OCI-LY3 (cell line): ENCODE measurements at regions not wholly inside any gene's neighbourhood (a gene's known extent, or its start where the extent isn't known, plus 50 kb on each side); places are given as distances from the start of the nearest gene placed in this dataset.

ENCODE experiments used
- H2AFZ ChIP-seq: fragments of 200-600, 300-600 bp; shearing (Covaris generic); 2 replicates; pipeline ENCODE4 v1.6.0; 2014; ENCODE audit warnings: antibody characterized with exemption, low read depth, low read length
- H3K27ac ChIP-seq: fragments of 200-600, 300-600 bp; sonication (generic); 2 replicates; pipeline ENCODE4 v1.5.1; 2014; ENCODE audit warnings: mild to moderate bottlenecking, low read length, moderate library complexity, mixed read lengths
- H3K27me3 ChIP-seq: fragments of 200-600, 300-600 bp; sonication (generic); 2 replicates; pipeline ENCODE4 v1.6.1; 2014; ENCODE audit warnings: low read depth, low read length, mixed read lengths
- H3K36me3 ChIP-seq: fragments of 200-600, 300-600 bp; sonication (generic); replicated peaks from 2 replicates; pipeline ENCODE3; 2014; ENCODE audit warnings: low read depth, low read length, mixed read lengths
- H3K4me1 ChIP-seq: fragments of 300-600, 200-600 bp; sonication (generic); 2 replicates; pipeline ENCODE4 v1.6.1; 2014; ENCODE audit warnings: low read length, mixed read lengths
- H3K4me2 ChIP-seq: fragments of 200-600, 300-600 bp; sonication (generic); 2 replicates; pipeline ENCODE4 v1.6.1; 2014; ENCODE audit warnings: low read length, mixed read lengths
- H3K4me3 ChIP-seq: fragments of 300-600, 200-600 bp; sonication (generic); 2 replicates; pipeline ENCODE4 v1.5.1; 2014; ENCODE audit warnings: antibody characterized with exemption, mild to moderate bottlenecking, low read length, moderate library complexity
- H3K79me2 ChIP-seq: fragments of 300-600, 200-600 bp; shearing (Covaris generic); 2 replicates; pipeline ENCODE4 v1.6.1; 2014; ENCODE audit warnings: mild to moderate bottlenecking, low read length, mixed read lengths
- H3K9ac ChIP-seq: fragments of 300-600, 200-600 bp; shearing (Covaris generic); 2 replicates; pipeline ENCODE4 v1.6.0; 2014; ENCODE audit warnings: mild to moderate bottlenecking, low read length, moderate library complexity
- H3K9me3 ChIP-seq: fragments of 200-600, 300-600 bp; shearing (Covaris generic); 2 replicates; pipeline ENCODE4 v1.6.1; 2014; ENCODE audit warnings: low read length, mixed read lengths; ENCODE audit not compliant: insufficient read depth
- H4K20me1 ChIP-seq: fragments of 200-600, 300-600 bp; sonication (generic); 2 replicates; pipeline ENCODE4 v1.6.1; 2016; ENCODE audit warnings: low read length, mixed read lengths; ENCODE audit not compliant: insufficient read depth
- EZH2phosphoT487 ChIP-seq: fragments of 200-600 bp; shearing (Covaris generic); IDR thresholded peaks from 2 replicates; pipeline ENCODE4 v1.6.1; 2018; ENCODE audit warnings: antibody characterized with exemption, mixed run types, low read depth
- TF ChIP-seq, protein P1 (sequence below): fragments of 200-600, 300-600 bp; sonication (generic); IDR thresholded peaks from 2 replicates; pipeline ENCODE4 v1.5.1; 2014; ENCODE audit warnings: antibody characterized with exemption, low read length, low read depth

DNA sequence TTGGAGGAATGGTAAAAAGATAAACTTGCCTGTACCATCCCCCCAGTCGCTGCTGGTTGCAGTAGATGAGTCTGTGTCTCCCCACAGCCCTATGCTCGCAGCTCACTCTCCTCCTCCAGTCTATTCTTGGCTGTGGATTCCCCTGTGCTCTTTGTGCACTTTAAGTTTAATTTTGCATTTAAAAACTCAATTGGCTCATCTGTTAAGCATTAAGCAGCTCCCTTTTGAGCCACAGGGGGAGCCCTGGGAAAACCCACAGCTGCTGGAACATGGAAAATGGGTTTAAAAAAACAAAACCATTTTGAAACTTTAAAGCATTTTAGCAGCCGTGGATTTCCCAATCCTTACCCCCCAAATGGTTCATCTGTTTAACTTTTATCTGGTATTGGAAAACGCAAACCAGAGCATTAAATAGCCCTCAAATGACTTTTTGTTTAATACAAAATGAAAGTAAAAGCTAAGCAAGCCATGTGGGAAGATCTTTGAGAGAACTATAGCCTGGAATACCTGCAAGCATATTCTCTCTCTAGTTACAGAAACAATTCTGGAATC lies 536.9 kb downstream of the ZIC1 start:
- no peaks in the 10 kb centered on the region for H3K9me3 ChIP-seq
- peak overlapping the region; percentile 66 for H3K4me3 ChIP-seq

DNA sequence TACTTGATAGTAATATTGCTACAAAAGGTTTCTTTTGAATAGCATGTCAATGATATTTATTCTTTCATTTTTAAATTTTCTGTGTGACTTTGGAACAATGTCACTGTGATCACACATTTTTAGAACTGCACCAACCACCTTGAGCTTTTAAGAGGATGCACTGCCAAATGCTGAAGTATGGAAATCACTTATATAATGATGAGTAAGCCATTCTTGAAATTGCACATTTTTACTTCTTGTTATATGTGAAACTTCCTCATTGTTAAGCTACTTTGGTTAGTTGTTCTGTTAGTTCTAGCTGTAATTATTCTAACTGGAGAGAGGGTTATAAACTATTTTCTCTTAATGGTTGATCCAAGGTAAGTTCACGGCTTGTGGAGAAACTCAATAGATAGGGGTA lies 547.5 kb downstream of the ZIC1 start:
- TF ChIP-seq, protein P1, sequence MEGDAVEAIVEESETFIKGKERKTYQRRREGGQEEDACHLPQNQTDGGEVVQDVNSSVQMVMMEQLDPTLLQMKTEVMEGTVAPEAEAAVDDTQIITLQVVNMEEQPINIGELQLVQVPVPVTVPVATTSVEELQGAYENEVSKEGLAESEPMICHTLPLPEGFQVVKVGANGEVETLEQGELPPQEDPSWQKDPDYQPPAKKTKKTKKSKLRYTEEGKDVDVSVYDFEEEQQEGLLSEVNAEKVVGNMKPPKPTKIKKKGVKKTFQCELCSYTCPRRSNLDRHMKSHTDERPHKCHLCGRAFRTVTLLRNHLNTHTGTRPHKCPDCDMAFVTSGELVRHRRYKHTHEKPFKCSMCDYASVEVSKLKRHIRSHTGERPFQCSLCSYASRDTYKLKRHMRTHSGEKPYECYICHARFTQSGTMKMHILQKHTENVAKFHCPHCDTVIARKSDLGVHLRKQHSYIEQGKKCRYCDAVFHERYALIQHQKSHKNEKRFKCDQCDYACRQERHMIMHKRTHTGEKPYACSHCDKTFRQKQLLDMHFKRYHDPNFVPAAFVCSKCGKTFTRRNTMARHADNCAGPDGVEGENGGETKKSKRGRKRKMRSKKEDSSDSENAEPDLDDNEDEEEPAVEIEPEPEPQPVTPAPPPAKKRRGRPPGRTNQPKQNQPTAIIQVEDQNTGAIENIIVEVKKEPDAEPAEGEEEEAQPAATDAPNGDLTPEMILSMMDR, result no peak
- no peak for TF ChIP-seq EZH2phosphoT487

More for the DNA sequence above, 536.9 kb downstream of the ZIC1 start:
- peak overlapping the region; percentile 83 for H3K4me2 ChIP-seq
- H2AFZ ChIP-seq, result peak overlapping the region; percentile 85
- H3K79me2 ChIP-seq, result no peaks in the 10 kb centered on the region
- TF ChIP-seq EZH2phosphoT487, result no peak
- TF ChIP-seq, protein P1, result peak; percentile 48
- H3K4me1 ChIP-seq, result peaks cover 23% of the 10 kb centered on the region
- H3K27me3 ChIP-seq, result no peaks in the 10 kb centered on the region
- no peaks in the 10 kb centered on the region for H3K36me3 ChIP-seq
- peak overlapping the region; percentile 62 for H3K27ac ChIP-seq
- H4K20me1 ChIP-seq, result no peaks in the 10 kb centered on the region
- peak overlapping the region; percentile 53 for H3K9ac ChIP-seq

GRCh38 chr3:147958754-147959153 lies 549.6 kb downstream of the ZIC1 start:
- Histone ChIP-seq H3K4me2 (no peak overlapping the region), H3K36me3 (peaks cover 4% of the 10 kb centered on the region), H3K27ac (no peak overlapping the region), H3K4me1 (peaks cover 12% of the 10 kb centered on the region), H3K9me3 (peaks cover 5% of the 10 kb centered on the region), H3K4me3 (no peak overlapping the region), H4K20me1 (no peaks in the 10 kb centered on the region), H3K9ac (no peak overlapping the region), H3K79me2 (no peaks in the 10 kb centered on the region), H2AFZ (no peak overlapping the region), H3K27me3 (no peaks in the 10 kb centered on the region)
- TF ChIP-seq EZH2phosphoT487, result no peak
- TF ChIP-seq, protein P1, result no peak

More for the DNA sequence above, 547.5 kb downstream of the ZIC1 start:
- Histone ChIP-seq H3K4me2 (peak overlapping the region; percentile 25), H3K9ac (no peak overlapping the region), H2AFZ (no peak overlapping the region), H3K27me3 (no peaks in the 10 kb centered on the region), H3K4me1 (peaks cover 12% of the 10 kb centered on the region), H3K27ac (peak overlapping the region; percentile 57), H3K79me2 (no peaks in the 10 kb centered on the region), H3K36me3 (peaks cover 4% of the 10 kb centered on the region), H3K4me3 (no peak overlapping the region), H4K20me1 (no peaks in the 10 kb centered on the region), H3K9me3 (peaks cover 5% of the 10 kb centered on the region)

DNA sequence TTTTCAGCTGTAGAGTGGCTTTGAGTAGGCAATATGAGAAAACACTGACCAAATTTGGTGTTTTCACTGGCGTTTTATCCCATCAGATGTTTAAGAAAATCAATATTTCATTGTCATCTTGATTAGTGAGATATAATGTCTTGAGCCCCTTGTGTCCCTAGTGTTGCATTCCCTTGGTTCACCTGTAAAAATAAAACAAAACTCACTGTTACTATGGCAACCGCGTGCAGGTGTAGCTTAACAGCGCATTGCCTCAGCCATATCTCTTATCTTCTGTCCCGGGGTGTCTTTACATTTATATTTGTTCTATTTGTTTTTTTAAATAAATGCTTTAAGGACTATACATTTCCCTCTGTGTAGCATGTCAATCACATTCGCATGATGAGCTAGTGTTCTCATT lies 551.6 kb downstream of the ZIC1 start:
- Histone ChIP-seq H2AFZ (no peak overlapping the region), H3K27ac (no peak overlapping the region), H3K4me1 (peaks cover 12% of the 10 kb centered on the region), H3K36me3 (no peaks in the 10 kb centered on the region), H3K4me3 (no peak overlapping the region), H3K4me2 (no peak overlapping the region), H3K27me3 (no peaks in the 10 kb centered on the region), H3K9ac (no peak overlapping the region), H4K20me1 (no peaks in the 10 kb centered on the region), H3K9me3 (no peaks in the 10 kb centered on the region), H3K79me2 (no peaks in the 10 kb centered on the region)
- TF ChIP-seq EZH2phosphoT487, result no peak
- TF ChIP-seq, protein P1, result no peak
